ENCODE measurements at regions not wholly inside any gene's neighbourhood (a gene's known extent, or its start where the extent isn't known, plus 50 kb on each side); places are given as distances from the start of the nearest gene placed in this dataset.
A peak's percentile ranks its signal among the peaks of the same experiment; 100 is the strongest.

DNA sequence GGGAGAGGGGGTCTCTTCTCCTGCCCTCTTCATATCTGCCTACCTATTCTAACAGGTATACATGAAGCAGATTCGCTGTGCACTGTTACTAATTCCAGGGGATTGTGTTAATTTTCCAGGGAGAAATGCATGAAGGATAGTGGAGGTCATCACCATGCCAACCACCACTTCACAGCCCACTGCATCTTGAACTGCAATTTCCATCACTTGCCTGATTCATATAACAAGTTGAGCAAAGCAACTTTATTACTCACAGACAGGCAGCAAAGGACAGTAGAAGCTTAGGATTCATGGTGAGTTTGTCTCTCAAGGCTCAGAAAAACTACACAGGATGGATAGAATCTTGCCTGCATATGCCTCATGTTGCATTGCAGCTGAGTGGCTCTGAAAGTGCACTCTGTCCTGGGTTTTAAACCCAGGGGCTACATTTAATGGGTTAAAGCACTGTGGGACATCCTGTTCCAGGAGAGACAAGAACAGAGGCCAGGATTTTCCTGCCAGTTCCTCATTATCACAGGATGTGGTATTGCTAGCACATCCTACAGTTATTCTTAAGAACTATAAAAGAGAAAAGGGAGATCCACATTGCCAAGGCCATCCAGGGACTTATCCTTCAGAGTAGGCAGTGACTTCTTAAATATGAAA, 136.9 kb upstream of the PRSS1 start:
- in situ Hi-C loops (cut with MboI; ENCODE audit: low pct_unique_long_range_greater_than_20kb in 2 of 9, low sequenced_read_pairs in 9 of 9, unreplicated experiment in 9 of 9) = loop anchor here in 1 of 9 experiments (25.0 kb wide), 1 partner anchor 175 kb away; no protein-coding TSS in a partner anchor
- 83% methylated on average over 1 of the region's 1 CpG; no CpG with 5 or more reads in 9 of the 10 experiments for whole genome bisulfite sequencing, 10 experiments
- Histone ChIP-seq H3K27ac (no peak overlapping the region), H3K4me3 (no peak overlapping the region), H3K4me1 (replicated peaks in 1 of 2) (no peaks in the 10 kb centered on the region)
- peak in 6 of 8 experiments; percentile 8 to 94 (median 66) for ATAC-seq (replicated peaks in 6 of 8)

DNA sequence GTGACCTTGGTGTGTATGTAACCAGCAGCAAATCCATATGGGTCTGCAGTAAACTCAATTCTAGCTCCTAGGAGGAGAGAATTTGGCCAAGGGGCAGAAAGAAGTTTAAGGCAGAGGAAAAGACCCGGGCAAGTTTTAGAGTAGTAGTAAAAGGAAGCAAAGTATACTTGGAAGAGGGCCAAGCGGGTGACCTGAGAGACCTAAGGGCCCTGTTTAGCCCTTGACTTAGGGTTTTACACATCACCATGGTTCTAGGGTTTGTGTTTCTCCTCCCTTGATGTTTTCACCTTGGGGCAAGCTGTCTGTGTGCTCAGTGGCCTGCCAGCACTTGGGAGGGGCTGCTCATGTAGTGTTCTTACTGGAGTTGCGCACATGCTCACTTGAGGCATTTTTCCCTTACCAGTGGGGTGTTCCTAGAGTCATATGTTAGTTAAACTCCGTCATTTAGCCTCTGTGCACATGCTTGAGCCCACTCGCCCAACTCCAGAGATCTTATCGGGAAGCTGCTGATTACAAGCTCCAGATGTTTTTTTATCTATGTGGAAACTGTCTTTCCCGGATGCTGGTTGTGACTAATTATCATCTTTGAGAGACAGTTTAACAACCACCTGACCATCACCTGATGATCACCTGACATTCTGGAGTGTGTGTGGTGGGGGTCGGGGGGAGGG, 137.6 kb upstream of the PRSS1 start:
- 11 to 89% (median 74%) methylated on average over 1 to 7 of the region's 8 CpGs; no CpG with 5 or more reads in 1 of the 10 experiments for WGBS, 10 experiments
- Histone ChIP-seq H3K4me3 (no peak overlapping the region), H3K27ac (no peak overlapping the region), H3K4me1 (replicated peaks in 1 of 2) (no peaks in the 10 kb centered on the region)
- ATAC-seq (replicated peaks in 6 of 8) = peak in 5 of 8 experiments; percentile 24 to 86 (median 64)
- in situ Hi-C loops (cut with MboI; ENCODE audit: low pct_unique_long_range_greater_than_20kb in 2 of 9, low sequenced_read_pairs in 9 of 9, unreplicated experiment in 9 of 9) = loop anchor here in 1 of 9 experiments (25.0 kb wide), 1 partner anchor 176 kb away; no protein-coding TSS in a partner anchor

DNA sequence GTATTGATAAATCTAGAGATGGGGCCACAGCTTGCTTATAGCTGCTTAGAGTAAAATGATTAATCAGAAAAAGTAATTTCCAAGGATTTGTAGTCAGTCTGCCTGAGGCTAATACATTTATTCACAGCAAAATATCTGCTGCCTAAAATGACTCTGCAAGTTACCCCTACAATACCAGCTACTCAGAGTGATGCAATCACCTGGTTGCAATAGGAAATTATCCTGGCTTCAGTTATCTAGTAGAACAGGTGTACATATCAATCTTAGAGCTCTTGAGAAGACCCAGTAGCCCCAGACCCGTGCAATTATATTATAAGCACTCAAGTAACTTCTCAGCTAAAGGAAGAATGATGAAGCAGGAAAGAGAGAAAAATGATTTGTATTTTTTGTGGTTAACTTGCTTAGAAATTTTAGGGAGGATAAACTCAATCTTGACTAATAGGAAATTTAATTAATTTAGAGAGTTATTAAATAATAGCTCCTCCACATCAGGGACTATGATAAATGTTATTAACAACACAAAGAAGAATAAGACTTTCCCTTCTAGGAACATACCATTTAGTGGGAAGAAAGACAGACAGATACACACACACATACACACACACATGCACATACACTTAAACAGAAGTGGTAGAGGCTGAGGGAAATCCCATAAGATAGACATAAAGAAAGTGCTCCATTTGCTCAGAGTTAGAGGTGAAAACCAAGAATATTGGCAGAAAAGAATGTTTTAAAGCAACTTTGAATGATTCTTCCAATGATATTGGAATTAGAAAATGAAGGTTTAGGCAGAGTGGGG, 140.4 kb upstream of the PRSS1 start:
- 0 to 100% (median 61%) methylated on average over 1 of the region's 1 CpG for WGBS, 10 experiments

DNA sequence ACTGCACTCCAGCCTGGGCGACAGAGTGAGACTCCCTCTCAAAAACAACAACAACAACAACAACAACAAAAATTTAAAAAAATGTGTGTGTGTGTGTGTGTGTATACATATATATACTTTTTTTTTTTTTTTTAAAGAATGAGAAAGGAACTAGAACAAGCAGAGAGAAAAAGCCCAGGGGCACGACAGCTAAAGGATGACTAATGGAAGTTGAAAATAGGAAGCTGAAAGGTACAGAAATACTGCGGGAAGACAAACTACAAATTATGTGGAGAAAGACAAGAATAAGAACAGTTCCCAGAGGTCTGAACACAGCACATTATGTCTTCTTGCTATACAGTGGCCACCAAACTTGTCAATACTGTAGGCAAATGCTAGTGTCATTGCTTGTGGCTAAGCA, 141.9 kb upstream of the PRSS1 start:
- WGBS, 10 experiments = 0 to 93% (median 69%) methylated on average over 1 to 3 of the region's 3 CpGs; no CpG with 5 or more reads in 2 of the 10 experiments
- in situ Hi-C loops (cut with MboI; ENCODE audit: low pct_unique_long_range_greater_than_20kb in 2 of 9, low sequenced_read_pairs in 9 of 9, unreplicated experiment in 9 of 9) = loop anchor here in 1 of 9 experiments (25.0 kb wide), 1 partner anchor 180 kb away; no protein-coding TSS in a partner anchor

More for the DNA sequence above, 140.4 kb upstream of the PRSS1 start:
- in situ Hi-C loops (cut with MboI; ENCODE audit: low pct_unique_long_range_greater_than_20kb in 2 of 9, low sequenced_read_pairs in 9 of 9, unreplicated experiment in 9 of 9) = loop anchor here in 1 of 9 experiments (25.0 kb wide), 1 partner anchor 178 kb away; no protein-coding TSS in a partner anchor
- ATAC-seq (replicated peaks in 6 of 8) = peak in 1 of 8 experiments; percentile 19
- H3K4me1 ChIP-seq (replicated peaks in 1 of 2) = no peaks in the 10 kb centered on the region
- H3K27ac ChIP-seq = no peak overlapping the region
- no peak overlapping the region for H3K4me3 ChIP-seq

DNA sequence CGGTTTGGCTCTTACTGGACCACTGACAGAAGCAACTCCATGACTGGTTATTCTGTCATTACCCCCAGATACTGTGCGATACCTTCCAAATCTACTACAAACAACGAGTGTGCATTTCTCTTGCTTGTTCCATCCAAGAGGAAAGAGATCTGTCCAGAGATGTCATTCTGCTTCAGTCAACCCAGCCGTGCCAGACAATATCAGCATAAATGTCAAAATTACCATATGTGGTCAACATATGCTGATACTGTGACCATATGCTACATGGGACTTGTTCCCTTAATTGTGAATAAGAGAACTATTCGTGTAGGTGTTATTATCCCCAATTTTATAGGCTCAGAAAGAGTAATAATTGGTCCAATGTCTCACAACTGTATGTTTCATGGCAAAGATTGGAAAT, 143.2 kb upstream of the PRSS1 start:
- Histone ChIP-seq H3K4me3 (no peak overlapping the region), H3K4me1 (replicated peaks in 1 of 2) (no peaks in the 10 kb centered on the region), H3K27ac (no peak overlapping the region)
- ATAC-seq (replicated peaks in 6 of 8) = no peak
- WGBS, 10 experiments = 36 to 100% (median 72%) methylated on average over 2 to 5 of the region's 5 CpGs; no CpG with 5 or more reads in 1 of the 10 experiments
- in situ Hi-C loops (cut with MboI; ENCODE audit: low pct_unique_long_range_greater_than_20kb in 2 of 9, low sequenced_read_pairs in 9 of 9, unreplicated experiment in 9 of 9) = loop anchor here in 1 of 9 experiments (25.0 kb wide), 1 partner anchor 181 kb away; no protein-coding TSS in a partner anchor

More for the DNA sequence above, 141.9 kb upstream of the PRSS1 start:
- no peak for ATAC-seq (replicated peaks in 6 of 8)
- H3K27ac ChIP-seq = no peak overlapping the region
- H3K4me1 ChIP-seq (replicated peaks in 1 of 2) = no peaks in the 10 kb centered on the region
- H3K4me3 ChIP-seq = no peak overlapping the region

DNA sequence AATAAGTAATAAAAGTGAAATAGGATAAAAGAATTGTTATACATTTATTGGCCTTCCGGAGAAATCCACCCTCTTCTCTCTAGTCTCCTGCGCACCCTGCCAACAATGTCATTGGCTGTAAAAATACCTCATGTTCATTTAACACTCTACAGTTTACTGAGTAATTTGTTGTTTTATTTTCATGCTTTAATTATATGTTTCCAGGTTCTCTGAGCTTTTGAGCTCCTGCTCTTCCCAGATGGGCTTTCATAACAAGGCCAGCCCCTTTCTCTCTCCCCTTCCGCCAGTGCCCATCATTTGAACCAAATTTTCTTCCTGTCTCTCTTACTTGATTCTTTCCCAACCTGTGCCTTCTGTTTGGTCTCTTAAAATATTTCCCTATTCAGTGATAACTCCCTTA, 144.6 kb upstream of the PRSS1 start:
- no peak for ATAC-seq (replicated peaks in 6 of 8)
- in situ Hi-C loops (cut with MboI; ENCODE audit: low pct_unique_long_range_greater_than_20kb in 2 of 9, low sequenced_read_pairs in 9 of 9, unreplicated experiment in 9 of 9) = loop anchor here in 1 of 9 experiments (25.0 kb wide), 1 partner anchor 183 kb away; no protein-coding TSS in a partner anchor
- Histone ChIP-seq H3K4me3 (no peak overlapping the region), H3K27ac (no peak overlapping the region), H3K4me1 (replicated peaks in 1 of 2) (no peaks in the 10 kb centered on the region)
- 14 to 100% (median 90%) methylated on average over 1 to 3 of the region's 3 CpGs; no CpG with 5 or more reads in 1 of the 10 experiments for WGBS, 10 experiments

DNA sequence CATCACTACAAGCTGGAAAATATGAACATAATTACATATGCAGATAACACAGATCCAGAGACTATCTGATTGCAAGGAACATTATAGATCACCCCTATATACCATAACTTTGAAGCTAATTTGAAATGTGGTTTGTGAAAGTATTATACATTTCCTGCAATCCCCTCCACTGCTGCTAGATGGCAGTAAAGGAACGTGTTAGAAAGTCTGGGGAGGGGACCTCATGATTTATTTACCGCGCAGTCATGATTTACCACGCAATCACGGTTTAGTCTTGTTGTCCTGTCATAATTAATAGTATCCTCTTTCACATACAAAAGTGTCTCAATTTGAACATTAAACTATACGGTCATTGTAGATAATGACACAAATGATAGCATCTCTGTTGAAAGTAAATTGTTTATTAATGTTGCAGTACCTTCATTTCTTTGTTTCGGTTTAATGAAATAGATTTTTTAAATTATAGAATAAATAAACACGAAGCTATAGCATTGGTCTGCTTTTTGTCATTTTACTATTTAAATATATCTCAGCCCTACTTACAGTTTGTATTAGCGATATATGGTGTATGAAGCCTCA, 145.3 kb upstream of the PRSS1 start:
- no peak overlapping the region for H3K4me3 ChIP-seq
- 3 to 56% (median 22%) methylated on average over 1 to 9 of the region's 9 CpGs for WGBS, 10 experiments
- no peak overlapping the region for H3K27ac ChIP-seq
- no peaks in the 10 kb centered on the region for H3K4me1 ChIP-seq (replicated peaks in 1 of 2)
- in situ Hi-C loops (cut with MboI; ENCODE audit: low pct_unique_long_range_greater_than_20kb in 2 of 9, low sequenced_read_pairs in 9 of 9, unreplicated experiment in 9 of 9) = loop anchor here in 1 of 9 experiments (25.0 kb wide), 1 partner anchor 183 kb away; no protein-coding TSS in a partner anchor
- ATAC-seq (replicated peaks in 6 of 8) = peak in 4 of 8 experiments; percentile 17 to 50 (median 34)

DNA sequence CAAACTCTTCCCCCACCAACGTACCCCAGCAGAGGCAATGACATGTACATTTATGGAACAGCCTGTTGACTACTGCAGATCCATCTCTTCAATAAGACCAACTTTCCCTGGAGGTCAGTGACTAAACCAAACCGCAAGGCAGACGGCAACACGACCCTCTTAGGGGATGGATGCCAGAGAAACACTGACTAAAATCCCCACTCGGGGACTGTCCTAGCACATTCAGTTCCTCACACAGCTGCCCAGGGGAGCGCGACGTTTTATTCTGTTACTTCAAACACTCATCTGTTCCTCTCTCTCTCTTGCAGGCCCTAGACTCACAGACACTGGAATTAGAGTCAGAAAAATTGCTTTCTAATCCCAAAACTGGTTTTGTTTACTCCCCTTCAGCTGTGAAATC, 146.5 kb upstream of the PRSS1 start:
- Histone ChIP-seq H3K27ac (no peak overlapping the region), H3K4me3 (no peak overlapping the region), H3K4me1 (replicated peaks in 1 of 2) (no peaks in the 10 kb centered on the region)
- WGBS, 10 experiments = 4 to 84% (median 59%) methylated on average over 1 to 7 of the region's 8 CpGs
- in situ Hi-C loops (cut with MboI; ENCODE audit: low pct_unique_long_range_greater_than_20kb in 2 of 9, low sequenced_read_pairs in 9 of 9, unreplicated experiment in 9 of 9) = loop anchor here in 1 of 9 experiments (25.0 kb wide), 1 partner anchor 185 kb away; no protein-coding TSS in a partner anchor
- no peak for ATAC-seq (replicated peaks in 6 of 8)

DNA sequence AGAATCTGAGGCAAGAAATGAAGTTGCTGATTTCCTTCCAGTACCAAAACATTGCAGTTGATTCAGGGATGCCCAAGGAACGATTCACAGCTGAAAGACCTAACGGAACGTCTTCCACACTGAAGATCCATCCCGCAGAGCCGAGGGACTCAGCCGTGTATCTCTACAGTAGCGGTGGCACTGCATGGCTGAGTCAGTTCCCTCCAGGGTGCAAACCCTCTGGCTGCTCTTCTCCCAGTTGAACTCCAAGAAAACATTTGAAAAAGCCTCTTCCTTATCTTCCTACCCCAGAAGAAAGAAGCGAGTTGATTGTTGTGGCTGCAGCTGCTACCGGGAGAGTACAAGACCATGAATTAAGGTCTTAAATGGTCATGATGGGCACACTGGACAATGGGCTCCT, 147.1 kb upstream of the PRSS1 start:
- 78 to 100% (median 90%) methylated on average over 1 to 6 of the region's 9 CpGs; no CpG with 5 or more reads in 5 of the 10 experiments for WGBS, 10 experiments
- no peak overlapping the region for H3K27ac ChIP-seq
- H3K4me3 ChIP-seq = no peak overlapping the region
- in situ Hi-C loops (cut with MboI; ENCODE audit: low pct_unique_long_range_greater_than_20kb in 2 of 9, low sequenced_read_pairs in 9 of 9, unreplicated experiment in 9 of 9) = loop anchor here in 1 of 9 experiments (25.0 kb wide), 1 partner anchor 185 kb away; no protein-coding TSS in a partner anchor
- H3K4me1 ChIP-seq (replicated peaks in 1 of 2) = no peaks in the 10 kb centered on the region
- no peak for ATAC-seq (replicated peaks in 6 of 8)

DNA sequence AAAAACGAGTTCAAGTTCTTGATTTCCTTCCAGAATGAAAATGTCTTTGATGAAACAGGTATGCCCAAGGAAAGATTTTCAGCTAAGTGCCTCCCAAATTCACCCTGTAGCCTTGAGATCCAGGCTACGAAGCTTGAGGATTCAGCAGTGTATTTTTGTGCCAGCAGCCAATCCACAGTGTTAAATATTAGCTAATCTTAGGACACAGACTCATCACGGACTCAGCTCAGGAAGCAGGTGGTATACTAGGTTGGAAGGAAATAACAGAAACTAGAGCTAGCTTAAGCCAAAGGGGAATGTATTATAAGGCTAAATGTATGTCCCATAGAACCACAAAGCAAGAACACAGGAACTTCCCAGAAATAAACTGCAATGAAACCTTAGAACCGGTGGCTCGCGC, 151.0 kb upstream of the PRSS1 start:
- Histone ChIP-seq H3K4me3 (no peak overlapping the region), H3K4me1 (replicated peaks in 1 of 2) (no peaks in the 10 kb centered on the region), H3K27ac (no peak overlapping the region)
- WGBS, 10 experiments = 27 to 80% (median 58%) methylated on average over 1 to 6 of the region's 6 CpGs; no CpG with 5 or more reads in 1 of the 10 experiments
- in situ Hi-C loops (cut with MboI; ENCODE audit: low pct_unique_long_range_greater_than_20kb in 2 of 9, low sequenced_read_pairs in 9 of 9, unreplicated experiment in 9 of 9) = no loop called here
- no peak for ATAC-seq (replicated peaks in 6 of 8)

DNA sequence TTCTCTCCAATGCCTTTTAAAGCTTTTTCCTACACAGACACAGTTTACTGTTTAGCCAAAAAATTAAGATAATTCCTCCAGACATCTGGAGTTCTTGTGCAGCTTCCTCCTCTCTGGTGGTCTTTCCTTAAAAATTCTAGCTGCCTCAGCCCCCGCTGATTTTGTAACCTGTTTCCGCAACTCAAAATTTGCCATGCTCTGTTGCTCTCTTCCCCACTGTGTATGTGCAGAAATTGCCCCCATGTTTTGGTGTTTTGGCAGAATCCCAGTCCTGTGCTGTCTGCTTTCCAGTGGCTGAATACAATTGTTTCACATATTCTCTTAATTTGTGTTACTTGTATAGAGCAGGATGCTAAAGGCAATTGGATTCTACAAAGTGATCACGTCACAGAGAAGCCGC, 151.7 kb upstream of the PRSS1 start:
- in situ Hi-C loops (cut with MboI; ENCODE audit: low pct_unique_long_range_greater_than_20kb in 2 of 9, low sequenced_read_pairs in 9 of 9, unreplicated experiment in 9 of 9) = no loop called here
- WGBS, 10 experiments = 10 to 100% (median 90%) methylated on average over 1 to 4 of the region's 4 CpGs; no CpG with 5 or more reads in 1 of the 10 experiments
- Histone ChIP-seq H3K4me1 (replicated peaks in 1 of 2) (no peaks in the 10 kb centered on the region), H3K4me3 (no peak overlapping the region), H3K27ac (no peak overlapping the region)
- ATAC-seq (replicated peaks in 6 of 8) = no peak

DNA sequence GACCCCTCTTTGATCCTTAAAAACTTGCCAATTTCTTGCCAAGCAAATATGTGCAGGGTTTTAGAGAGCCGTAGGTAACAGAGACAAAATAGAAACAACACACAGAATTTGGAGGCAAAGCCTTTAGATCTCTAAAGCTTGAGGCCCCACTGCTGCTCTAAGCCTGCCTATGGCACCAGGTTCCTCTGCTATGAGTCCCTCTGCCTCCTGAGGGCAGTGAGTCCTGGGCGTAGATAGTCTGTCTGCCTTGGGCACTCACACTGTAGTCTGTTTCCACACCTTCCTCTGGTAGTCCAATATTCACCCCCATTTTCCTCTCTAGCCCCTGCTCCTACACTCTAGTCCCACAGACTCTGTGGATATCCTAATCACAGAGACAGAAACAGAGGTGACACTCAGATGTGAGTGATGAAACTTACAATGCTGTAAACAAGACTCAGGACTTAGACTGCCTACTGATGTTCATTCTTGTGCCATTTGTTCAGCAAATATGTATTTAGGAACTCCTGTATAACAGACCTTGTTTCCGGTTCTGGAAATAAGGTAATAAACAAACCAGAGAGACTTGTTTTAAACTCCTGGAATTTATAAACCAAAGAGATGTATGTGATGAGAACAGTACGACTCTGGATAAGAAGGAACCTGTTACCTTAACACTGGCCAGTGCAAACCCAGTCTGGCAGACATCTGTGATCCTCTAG, 153.3 kb upstream of the PRSS1 start:
- no peak for ATAC-seq (replicated peaks in 6 of 8)
- in situ Hi-C loops (cut with MboI; ENCODE audit: low pct_unique_long_range_greater_than_20kb in 2 of 9, low sequenced_read_pairs in 9 of 9, unreplicated experiment in 9 of 9) = no loop called here

More for the DNA sequence above, 153.3 kb upstream of the PRSS1 start:
- WGBS, 10 experiments = 20 to 89% (median 59%) methylated on average over 1 to 4 of the region's 4 CpGs; no CpG with 5 or more reads in 2 of the 10 experiments
- no peaks in the 10 kb centered on the region for H3K4me1 ChIP-seq (replicated peaks in 1 of 2)
- H3K27ac ChIP-seq = no peak overlapping the region
- H3K4me3 ChIP-seq = no peak overlapping the region

Measured in motor neuron (in vitro differentiated cells).